H1 (cell line): ENCODE measurements at regions not wholly inside any gene's neighbourhood (a gene's known extent, or its start where the extent isn't known, plus 50 kb on each side); places are given as distances from the start of the nearest gene placed in this dataset.

Experiments used
- BCL11A ChIP-seq, 2 experiments: IDR thresholded peaks; one replicate each; pipeline ENCODE4 v1.6.1; 2011; ENCODE audit warnings: low read depth in 2 of 2, low read length in 2 of 2, mild to moderate bottlenecking in 2 of 2
- CHD7 ChIP-seq: fragments of 300-600 bp; sonication (generic); IDR thresholded peaks from 2 replicates; pipeline ENCODE4 v1.7.1; 2012; ENCODE audit warnings: low read length, moderate library complexity, mild to moderate bottlenecking, inconsistent platforms; ENCODE audit not compliant: insufficient replicate concordance
- CTBP2 ChIP-seq: IDR thresholded peaks from 2 replicates; pipeline ENCODE4 v1.7.0; 2011; ENCODE audit warnings: borderline replicate concordance, mild to moderate bottlenecking, moderate library complexity, mixed read lengths, low read length; ENCODE audit not compliant: insufficient read depth, insufficient read length
- SIX5 ChIP-seq: IDR thresholded peaks from 2 replicates; pipeline ENCODE4 v1.6.1; 2011; ENCODE audit warnings: mild to moderate bottlenecking, low read depth, low read length
- TBP ChIP-seq: IDR thresholded peaks from 2 replicates; pipeline ENCODE4 v1.6.1; 2011; ENCODE audit warnings: low read depth, low read length, improper control_type of control experiment

GRCh38 chr2:128611421-128612320, 293.0 kb upstream of the HS6ST1 start (continued):
- TF ChIP-seq CHD7 (no peak), SIX5 (no peak), CTBP2 (no peak), TBP (no peak), BCL11A (IDR thresholded peaks at IDR 0.05; ENCODE audit: low read depth in 2 of 2, low read length in 2 of 2) (no peak)
